GM21576 (cell line): ENCODE measurements at regions not wholly inside any gene's neighbourhood (a gene's known extent, or its start where the extent isn't known, plus 50 kb on each side); places are given as distances from the start of the nearest gene placed in this dataset.
"Not testable (repeated sequence)": the region's sequence is repeated elsewhere in the genome, so short reads cannot be mapped to it uniquely, and the experiment has no call there.

Source experiments
- ATAC-seq: cut with Tn5 transposase; IDR thresholded peaks from one replicate; pipeline ENCODE4 v1.9.1; 2021; ENCODE audit warnings: mild to moderate bottlenecking, moderate library complexity; ENCODE audit not compliant: unreplicated experiment

DNA sequence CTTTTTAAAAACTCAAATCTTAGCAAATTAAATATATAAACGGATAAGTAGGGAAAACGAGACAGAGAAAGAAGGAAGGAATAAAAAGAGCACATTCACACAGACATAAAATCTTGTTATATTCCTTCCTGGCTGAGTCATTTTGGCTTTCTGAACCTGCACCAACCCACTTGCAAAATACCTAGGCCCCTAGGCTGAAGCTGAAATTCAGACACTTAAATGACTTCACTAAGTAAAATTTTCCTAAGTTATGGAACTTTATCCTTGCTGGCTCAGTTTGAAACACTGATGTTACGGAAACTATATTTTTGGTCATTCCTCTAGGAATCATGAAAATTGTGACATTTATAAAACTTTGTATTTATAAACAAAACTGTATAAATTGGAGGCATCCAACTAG lies 462.8 kb upstream of the NFIA start:
- ATAC-seq, result no peak

DNA sequence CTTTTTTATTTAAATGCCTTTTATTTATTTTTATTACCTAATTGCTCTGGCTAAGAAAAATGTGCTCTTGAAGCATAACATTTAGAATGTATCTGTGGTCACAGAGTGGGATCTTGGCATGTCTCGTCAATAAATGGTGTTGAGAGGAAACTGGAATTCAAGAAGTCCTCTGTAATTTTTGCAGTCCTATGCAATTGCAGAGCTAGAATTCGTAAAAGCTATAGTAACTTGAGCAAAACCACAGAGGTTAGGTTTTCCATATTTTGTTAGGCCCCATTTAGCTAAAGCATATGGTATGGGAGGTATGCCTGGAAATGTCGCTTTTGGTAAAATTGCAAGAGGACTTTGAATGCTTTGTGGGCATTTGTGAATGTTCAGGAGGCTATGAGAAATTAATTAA lies 466.7 kb upstream of the NFIA start:
- ATAC-seq, result no peak

DNA sequence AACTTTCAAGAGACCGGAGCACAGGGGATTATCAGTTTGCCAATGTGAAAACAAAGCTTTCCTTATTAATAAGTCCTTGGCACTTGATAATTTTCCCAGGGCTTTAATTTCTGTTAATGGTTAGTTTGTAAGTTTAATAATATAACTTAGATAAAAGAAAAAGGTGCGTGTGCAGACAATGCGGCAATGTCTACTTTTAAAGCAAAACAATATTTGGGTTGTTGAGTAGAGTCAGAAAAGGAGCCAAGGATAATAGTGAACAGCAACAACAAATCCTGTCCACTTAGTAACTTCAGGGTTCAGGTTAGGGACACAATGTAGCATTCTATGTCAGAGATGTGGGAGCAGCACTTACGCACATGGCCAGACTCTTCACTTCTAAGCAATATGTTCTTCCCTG lies 469.6 kb upstream of the NFIA start:
- no peak for ATAC-seq

DNA sequence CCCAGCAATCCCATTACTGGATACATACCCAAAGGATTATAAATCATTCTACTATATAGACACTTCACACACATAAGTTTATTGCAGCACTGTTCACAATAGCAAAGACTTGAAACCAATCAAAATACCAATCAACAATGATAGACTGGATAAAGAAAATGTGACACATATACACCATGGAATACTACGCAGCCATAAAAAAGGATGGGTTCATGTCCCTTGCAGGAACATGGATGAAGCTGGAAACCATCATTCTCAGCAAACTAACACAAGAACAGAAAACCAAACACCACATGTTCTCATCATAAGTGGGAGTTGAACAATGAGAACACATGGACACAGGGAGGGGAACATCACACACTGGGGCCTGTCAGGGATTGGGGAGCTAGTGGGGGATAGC lies 475.4 kb upstream of the NFIA start:
- not testable (repeated sequence) for ATAC-seq

DNA sequence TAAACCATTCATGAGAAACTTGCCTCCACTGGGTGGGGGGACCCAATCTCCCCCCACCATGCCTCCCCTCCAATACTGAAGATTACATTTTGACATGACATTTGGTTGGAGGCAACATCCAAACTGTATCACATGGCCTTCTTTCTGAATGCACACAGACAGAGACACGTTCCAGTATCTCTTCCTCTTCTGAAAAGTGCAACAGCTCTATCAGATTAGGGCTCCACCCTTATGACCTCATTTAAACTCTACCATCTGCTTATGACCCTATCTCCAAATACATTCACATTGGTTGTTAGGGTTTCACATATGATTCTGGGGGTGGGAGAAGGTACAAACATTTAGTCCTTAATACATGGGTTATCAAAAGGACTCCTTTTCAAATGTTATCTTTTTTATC lies 481.8 kb upstream of the NFIA start:
- ATAC-seq, result no peak

DNA sequence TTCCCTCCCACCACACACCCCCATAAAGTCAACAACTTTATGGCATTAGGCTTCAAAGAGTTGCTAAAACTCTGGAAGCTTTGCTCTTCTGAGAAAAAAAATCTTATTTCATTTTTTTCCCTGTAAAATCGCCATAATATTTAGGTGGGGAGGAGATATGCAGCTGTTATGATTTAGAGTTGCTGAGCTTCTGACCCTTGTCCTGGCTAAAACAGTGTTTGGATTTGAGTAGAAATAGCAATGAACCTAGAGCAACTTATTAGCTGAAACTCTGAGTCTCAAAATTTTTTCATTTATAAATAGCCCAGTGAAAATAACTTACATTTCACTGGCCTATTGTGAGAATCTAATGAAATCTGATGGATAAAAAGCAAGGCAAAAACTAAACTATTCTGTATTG lies 482.8 kb upstream of the NFIA start:
- ATAC-seq, result no peak

DNA sequence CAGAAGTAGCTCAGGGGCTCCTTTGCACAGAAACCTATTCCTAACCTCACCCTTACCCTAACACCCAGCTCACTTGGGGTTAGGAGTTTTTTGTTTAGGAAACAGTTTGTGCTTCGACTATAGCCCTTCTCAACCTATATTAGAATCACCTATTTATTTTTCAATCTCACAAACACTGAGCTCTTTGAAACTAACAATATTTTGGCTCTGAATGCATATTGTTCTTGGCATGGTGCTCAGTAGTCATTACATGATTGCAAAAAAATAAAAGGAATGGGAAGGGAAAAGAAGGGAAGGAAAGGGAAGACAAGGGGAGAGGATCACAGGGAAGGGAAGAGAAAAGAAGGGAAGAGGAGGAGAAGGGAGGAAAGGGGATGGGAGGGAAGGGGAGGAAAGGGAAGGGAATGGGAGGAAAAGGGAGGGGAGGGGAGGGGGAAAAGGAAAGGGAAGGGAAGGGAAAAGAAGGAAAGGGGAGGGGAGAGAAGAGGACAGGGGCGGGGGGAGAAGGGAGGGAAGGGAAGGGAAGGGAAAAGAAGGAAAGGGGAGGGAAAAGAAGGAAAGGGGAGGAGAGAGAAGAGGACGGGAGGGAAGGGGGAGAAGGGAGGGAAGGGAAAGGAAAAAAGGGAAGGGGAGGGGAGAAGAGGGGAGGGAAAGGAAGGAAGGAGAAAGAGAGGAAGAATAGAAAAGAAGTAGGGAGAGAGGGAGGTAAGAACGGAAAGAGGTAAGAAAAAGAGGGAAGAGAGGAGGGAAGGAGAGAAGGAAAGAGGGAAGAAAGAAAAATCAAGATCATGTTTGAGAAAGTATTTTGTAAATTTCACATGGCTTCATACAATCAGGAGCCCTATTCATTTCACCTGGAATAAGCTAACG lies 484.1 kb upstream of the NFIA start:
- no peak for ATAC-seq

DNA sequence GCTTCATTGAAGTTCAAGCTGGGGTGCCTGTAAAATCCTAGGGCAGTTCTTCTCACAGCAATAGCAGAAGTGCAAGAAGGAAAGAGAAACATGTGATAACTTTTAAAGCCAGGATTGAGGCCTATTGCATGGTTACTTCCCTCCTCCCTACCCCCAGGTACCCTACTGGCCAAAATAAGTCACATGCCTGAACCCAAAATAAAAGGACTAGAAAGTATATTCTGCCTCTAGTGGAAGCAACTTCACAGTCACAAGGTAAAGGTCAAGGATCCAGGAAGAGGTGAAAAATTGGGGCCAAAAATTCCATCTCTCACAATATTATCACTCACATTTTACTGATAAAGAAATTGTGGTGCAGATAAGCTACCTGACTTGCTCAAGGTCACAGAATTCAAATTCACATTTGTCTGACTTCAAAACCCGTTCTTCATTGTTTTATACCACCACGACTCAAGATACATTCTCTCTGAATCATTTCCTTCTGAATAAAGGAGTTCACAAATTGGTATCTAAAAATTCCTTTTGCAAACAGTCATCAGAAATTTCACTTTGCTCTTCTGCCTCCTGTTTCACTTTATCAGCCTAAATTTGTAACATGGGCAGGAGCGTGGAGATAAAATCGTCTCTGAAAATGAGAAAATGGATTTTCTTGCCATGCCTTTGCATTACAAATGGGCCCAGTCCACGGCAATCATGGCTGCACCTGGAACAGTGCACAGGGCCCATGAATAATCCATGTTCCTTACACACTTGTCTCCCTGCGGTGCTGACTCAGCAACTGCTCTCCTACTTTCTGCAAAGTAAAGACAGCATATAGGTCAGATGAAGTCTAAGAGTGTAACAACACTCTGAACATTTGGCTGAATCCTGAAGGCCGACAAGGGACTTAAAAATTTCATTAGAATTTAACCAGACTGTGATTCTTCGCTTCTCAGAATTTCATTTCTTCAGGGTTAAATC lies 485.3 kb upstream of the NFIA start:
- ATAC-seq, result no peak

DNA sequence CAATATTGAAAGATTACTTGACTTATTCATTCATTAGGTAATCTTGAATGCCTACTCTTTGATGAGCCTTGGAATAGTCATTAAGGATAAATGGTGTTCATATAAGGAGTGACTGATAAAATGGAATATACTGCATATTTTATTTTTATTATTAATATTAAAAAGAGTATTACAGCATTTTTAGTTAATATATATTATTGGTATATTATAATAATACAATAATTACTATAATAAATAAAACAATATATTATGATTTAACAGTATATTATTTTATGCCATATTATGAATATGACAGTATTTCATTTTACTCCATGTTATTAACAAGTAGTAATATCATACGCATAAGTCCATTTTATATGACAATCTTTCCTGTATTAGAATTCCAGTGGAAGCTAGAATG lies 490.8 kb upstream of the NFIA start:
- no peak for ATAC-seq

DNA sequence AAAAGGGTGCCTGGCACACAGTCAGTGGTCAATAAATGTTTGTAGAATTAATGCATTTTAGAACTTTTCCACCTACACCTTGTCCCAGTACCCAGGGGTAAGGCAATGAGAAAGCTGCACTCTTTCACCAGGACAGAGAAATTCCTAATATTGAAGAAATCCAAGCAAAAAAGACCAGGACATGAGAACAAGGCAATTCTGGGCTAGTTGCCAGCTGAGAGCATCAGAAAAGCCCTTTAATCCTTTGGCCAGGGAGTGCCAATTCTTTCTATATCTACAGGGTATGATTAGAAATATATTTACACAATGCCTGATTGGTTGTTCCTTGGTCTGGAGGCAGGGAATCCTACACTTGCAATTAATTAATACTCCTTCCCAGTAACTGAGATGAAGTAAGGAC lies 492.4 kb upstream of the NFIA start:
- ATAC-seq, result no peak

DNA sequence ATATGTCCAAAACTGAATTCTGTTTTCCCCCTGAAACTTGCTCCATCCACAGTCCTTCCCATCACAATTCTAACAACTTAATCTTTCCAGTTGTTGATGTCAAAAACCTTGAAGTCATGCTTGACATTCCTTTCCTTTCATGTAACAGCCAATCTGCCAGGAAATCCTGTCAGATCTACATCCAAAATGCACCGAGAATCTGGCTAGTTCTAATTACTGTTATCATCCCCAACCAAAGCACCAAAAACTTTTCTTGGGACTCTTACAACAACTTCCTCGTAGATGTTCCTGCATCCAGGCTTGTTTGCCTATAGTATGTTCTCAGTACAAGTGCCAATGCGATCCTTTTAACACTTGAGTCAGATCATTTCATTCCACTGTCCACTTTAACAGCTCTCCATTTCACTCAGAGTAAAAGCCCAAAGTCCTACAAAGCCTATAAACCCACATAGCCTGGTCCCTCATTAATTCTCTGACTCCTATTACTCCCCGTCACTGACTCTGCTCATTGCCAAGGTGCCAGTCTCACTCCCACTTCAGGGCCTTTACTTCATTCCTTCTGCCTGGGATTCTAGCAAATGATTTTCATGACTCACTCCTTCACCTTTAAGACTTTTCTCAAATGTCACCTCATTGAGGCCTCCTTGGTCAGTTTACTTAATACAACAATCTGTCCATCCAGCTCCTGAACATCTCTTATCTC lies 493.2 kb upstream of the NFIA start:
- ATAC-seq, result no peak

DNA sequence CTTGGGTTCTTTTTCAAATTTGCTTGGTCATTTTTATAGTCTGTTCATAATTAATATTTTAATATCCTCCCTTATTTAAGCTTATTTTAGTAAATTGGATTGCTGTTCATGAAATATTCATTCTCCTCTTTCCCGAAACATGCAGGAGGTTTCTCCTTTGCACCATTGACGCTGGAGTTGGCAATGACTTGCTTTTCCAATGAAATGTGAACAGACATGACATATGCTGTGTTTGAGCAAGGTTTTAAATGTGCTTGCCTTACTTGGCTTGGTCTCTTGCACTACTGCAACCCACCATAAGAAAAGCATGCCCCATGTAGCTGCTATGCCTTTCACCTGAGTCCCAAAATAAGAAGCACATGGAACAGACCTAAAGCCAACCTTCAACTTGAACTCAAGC lies 498.0 kb upstream of the NFIA start:
- no peak for ATAC-seq

DNA sequence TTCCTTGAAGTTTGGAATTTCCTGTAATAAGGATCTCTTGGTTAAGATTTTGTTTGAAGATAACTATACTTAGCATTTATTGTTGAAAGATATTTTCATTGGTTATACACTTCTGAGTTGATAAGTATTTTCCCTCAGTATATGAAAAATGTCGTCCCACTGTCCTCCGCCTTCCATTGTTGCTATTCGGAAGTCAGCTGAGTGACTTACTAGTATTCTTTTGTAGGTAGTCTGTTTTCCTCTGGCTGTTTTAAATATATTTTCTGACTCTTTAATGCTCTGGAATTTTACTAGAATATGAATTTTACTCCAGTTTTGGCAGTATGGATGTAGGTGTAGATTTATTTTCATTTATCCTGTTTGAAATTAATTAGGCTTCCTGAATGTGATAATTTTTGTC lies 498.7 kb upstream of the NFIA start:
- ATAC-seq, result no peak

DNA sequence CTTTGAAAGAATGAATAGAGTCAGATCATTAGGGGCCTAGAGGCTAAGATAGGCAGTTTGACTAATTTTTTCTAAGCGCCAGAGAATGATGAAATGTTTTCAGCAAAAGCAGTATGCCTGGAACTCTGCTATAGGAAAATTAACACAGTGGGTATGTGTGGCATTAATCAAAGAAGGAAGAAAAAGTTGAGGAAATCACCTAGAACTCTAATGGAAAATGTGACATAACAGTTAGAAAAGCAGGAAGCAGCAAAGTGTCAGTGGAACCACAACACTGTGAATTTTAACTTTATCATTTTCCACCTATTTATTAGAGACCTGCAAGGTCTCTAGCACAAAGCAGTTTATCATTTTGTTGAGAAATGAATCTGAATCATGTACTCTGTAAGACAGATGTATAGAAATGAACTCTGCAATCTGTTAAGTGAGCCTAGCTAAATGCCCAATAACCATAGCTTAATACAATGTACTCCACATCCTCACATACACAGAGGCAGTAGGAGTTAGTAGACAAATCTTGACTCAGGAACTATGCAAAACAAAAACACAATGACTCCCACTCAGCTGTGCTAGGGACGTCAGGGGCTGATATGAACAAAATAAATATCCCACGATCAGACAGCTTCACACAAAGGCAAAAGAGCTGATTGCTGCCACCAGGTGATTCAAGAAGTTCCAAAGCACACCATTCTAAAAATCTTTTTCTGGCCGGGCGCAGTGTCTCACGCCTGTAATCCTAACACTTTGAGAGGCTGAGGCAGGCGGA lies 500.7 kb upstream of the NFIA start:
- no peak for ATAC-seq

DNA sequence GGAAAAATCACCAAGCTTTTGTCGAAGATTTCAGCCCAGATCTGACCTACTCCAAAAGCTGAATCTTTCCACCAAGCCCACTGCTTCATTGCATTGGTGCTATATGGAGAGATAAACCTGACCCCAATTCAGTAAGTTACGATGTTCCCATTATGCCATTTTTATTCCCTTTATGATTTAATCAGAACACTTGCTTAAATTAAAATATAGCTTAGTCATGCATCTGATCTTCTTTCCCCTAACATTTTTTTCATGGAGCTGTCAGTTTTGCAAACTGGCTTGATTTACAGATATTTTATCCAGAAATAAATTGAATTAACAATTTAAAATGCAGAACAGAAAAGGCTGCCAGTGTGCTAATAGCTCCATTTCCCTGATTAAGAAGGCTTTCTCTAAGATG lies 503.5 kb upstream of the C1orf87 start:
- no peak for ATAC-seq

DNA sequence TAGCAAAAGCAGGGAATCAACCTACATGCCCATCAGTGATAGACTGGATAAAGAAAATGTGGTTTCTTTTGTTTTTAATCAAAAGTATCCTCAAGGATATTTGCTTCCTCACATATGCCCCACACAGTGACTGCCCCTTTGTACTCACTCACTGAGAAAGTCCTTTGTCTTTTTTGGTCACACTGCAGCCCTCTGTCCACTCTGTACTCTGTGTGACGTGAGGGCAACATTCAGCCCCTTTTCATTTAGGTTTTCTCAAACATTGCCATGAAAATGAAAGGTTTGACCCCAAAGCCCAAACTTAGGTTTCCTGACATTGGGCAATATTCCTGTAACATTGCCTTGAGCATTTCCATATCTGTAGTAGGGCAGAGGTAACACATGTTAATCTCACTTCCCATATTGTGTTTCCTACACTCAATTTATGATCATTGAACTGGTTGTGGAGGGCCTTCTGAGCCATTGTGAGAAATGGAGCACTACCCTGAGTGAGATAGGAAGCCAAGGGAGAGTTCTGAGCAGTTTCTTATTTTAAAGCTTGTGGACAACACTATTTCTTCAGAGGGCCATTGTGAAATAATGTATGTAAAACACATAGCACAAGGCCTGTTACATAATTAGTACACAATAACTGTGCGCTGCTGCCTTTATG lies 501.9 kb upstream of the C1orf87 start:
- ATAC-seq, result no peak

DNA sequence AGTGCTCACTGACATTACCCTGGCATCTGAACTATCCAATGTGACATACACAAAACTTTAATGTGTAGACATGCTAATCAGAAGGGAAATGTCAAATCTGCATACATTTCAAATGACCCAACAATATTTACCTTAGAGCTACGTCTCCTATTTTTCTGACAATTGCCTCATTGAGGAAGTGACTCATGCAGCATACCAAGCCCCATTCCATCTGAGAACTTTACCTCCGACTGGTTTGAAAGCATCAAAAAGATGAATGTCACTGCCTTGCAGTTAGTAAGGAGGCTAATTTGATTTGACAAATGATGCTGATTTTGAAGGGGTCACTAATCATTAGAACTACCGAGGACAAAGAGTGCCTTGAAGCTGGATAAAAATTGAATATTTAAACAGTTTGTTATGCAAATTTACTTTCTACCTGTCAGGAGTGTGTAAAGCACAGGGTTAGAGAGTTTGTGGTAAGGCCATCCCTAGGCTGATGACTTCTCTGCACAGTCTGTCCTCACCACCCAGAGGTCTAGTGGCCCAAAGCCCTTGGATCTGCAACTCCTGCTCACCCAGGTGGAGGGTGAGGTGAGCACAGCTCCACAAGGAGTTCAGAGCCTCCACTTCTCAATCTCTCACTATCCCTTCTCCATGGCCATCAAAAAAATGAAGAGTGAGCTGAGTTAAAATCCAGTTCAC lies 500.3 kb upstream of the C1orf87 start:
- ATAC-seq, result no peak

DNA sequence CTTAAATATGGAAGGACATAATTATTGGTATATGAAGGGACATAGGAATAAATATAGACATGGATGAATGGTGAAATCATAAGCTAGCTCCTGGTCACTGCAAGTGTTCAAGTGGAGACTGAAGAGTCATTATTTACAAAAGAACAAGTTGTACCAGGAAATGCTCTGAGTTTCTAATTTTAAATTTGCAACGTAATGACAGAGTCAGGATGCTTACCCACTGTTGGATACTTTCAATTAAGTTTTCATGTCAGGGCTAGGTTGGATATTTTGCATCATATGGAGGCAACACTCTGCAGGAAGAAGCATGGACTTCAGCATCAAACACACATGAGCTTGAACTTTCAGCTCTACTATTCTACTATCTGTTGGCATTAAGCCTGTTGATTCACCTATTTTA lies 499.6 kb upstream of the C1orf87 start:
- ATAC-seq, result no peak

DNA sequence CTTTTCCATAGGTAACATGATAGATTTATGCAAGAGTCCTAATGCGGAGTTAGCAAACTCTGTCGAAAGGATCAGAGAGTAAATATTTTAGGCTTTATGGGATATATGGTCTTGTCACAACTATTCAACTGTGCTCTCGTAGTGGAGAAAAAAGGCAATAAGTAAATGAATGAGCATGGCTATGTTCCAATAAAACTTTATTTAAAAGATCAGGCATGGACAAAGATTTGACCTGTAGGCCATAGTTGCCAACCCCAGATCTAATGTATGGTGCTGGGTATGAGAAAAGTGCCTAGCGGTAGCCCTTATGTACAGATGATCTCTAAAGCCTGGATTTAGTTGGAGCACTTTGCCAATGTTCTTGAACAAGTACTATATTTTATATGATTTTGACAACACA lies 498.8 kb upstream of the C1orf87 start:
- ATAC-seq, result no peak

DNA sequence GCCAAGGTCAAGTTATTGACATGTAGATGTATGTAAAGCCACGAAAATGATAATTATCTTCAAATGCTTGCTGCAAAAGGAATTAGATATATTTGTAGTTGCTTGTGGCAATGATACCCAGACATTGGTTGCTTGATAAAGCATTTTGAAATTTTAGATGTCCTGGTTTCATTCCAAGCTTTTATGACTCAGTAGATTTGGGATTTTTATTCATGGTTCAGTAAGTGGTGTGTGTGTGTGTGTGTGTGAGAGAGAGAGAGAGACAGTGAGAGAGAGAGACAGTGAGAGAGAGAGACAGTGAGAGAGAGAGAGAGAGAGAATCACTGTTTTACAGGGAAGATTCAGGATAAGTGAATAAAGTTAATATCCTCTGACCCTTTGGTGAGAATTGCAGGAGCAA lies 498.2 kb upstream of the C1orf87 start:
- no peak for ATAC-seq
